Karpas-422 (cell line): ENCODE measurements at regions not wholly inside any gene's neighbourhood (a gene's known extent, or its start where the extent isn't known, plus 50 kb on each side); places are given as distances from the start of the nearest gene placed in this dataset.

ENCODE experiments used
- DNase-seq: peaks from one replicate; pipeline ENCODE4 v3.0.0-alpha.2; 2015
- H2AFZ ChIP-seq: fragments of 200-600 bp; sonication (generic); 2 replicates; pipeline ENCODE4 v1.6.1; 2014; ENCODE audit warnings: antibody characterized with exemption, low read length, mixed read lengths
- H3K27ac ChIP-seq: fragments of 200-600 bp; sonication (generic); 2 replicates; pipeline ENCODE4 v1.5.1; 2014; ENCODE audit warnings: mild to moderate bottlenecking, low read length, moderate library complexity
- H3K27me3 ChIP-seq: fragments of 200-600 bp; sonication (generic); 2 replicates; pipeline ENCODE4 v1.6.1; 2014; ENCODE audit warnings: low read length, mixed read lengths
- H3K36me3 ChIP-seq: fragments of 200-600 bp; sonication (generic); 2 replicates; pipeline ENCODE4 v1.6.1; 2014; ENCODE audit warnings: low read length, mixed read lengths; ENCODE audit not compliant: insufficient read depth
- H3K4me1 ChIP-seq: fragments of 200-600 bp; sonication (generic); 2 replicates; pipeline ENCODE4 v1.6.1; 2014; ENCODE audit warnings: mild to moderate bottlenecking, low read length, mixed read lengths
- H3K4me2 ChIP-seq: fragments of 200-600 bp; sonication (generic); 2 replicates; pipeline ENCODE4 v1.6.1; 2014; ENCODE audit warnings: low read length, low read depth, mild to moderate bottlenecking; ENCODE audit not compliant: poor library complexity, severe bottlenecking
- H3K4me3 ChIP-seq: fragments of 200-600 bp; sonication (generic); 2 replicates; pipeline ENCODE4 v1.5.1; 2014; ENCODE audit warnings: mild to moderate bottlenecking, antibody characterized with exemption, low read length, mixed read lengths
- H3K79me2 ChIP-seq: fragments of 200-600 bp; sonication (generic); 2 replicates; pipeline ENCODE4 v1.6.1; 2014; ENCODE audit warnings: mild to moderate bottlenecking, low read length, mixed read lengths
- H3K9ac ChIP-seq: fragments of 200-600 bp; sonication (generic); 2 replicates; pipeline ENCODE4 v1.6.0; 2014; ENCODE audit warnings: low read length
- H3K9me2 ChIP-seq: fragments of 200-600 bp; sonication (generic), shearing (Covaris generic); replicated peaks from 2 replicates; pipeline ENCODE4 v1.6.0; 2014; ENCODE audit warnings: mild to moderate bottlenecking, low read length, moderate library complexity; ENCODE audit not compliant: insufficient read depth
- H3K9me3 ChIP-seq: fragments of 300-700, 200-600 bp; sonication (generic); 2 replicates; pipeline ENCODE4 v1.6.1; 2014; ENCODE audit warnings: low read length, mixed read lengths
- H4K20me1 ChIP-seq: fragments of 200-600 bp; sonication (generic); 2 replicates; pipeline ENCODE4 v1.6.1; 2014; ENCODE audit warnings: mild to moderate bottlenecking, antibody characterized with exemption, low read length, low read depth; ENCODE audit not compliant: insufficient read depth

GRCh38 chr2:139478165-139478914 is 698.1 kb upstream of the NXPH2 start:
- H3K79me2 ChIP-seq, result no peaks in the 10 kb centered on the region
- DNase-seq, result no peak
- H3K27me3 ChIP-seq, result no peaks in the 10 kb centered on the region
- peaks cover 24% of the 10 kb centered on the region for H3K9me3 ChIP-seq
- H3K4me3 ChIP-seq, result no peak overlapping the region
- H3K4me2 ChIP-seq, result no peak overlapping the region
- H3K9ac ChIP-seq, result no peak overlapping the region
- H4K20me1 ChIP-seq, result no peaks in the 10 kb centered on the region
- H2AFZ ChIP-seq, result no peak overlapping the region
- no peaks in the 10 kb centered on the region for H3K36me3 ChIP-seq
- no peak overlapping the region for H3K27ac ChIP-seq
- H3K9me2 ChIP-seq, result no peaks in the 10 kb centered on the region
- no peaks in the 10 kb centered on the region for H3K4me1 ChIP-seq

GRCh38 chr2:139477618-139478017 is 697.4 kb upstream of the NXPH2 start:
- Histone ChIP-seq H3K79me2 (no peaks in the 10 kb centered on the region), H3K4me1 (no peaks in the 10 kb centered on the region), H3K27ac (no peak overlapping the region), H4K20me1 (no peaks in the 10 kb centered on the region), H3K36me3 (no peaks in the 10 kb centered on the region), H3K27me3 (no peaks in the 10 kb centered on the region), H3K9me3 (peaks cover 27% of the 10 kb centered on the region), H3K9me2 (no peaks in the 10 kb centered on the region), H3K9ac (no peak overlapping the region), H3K4me2 (no peak overlapping the region), H2AFZ (no peak overlapping the region), H3K4me3 (no peak overlapping the region)
- no peak for DNase-seq

- Histone ChIP-seq H3K27me3 (no peaks in the 10 kb centered on the region), H3K79me2 (no peaks in the 10 kb centered on the region), H4K20me1 (no peaks in the 10 kb centered on the region), H3K9ac (no peak overlapping the region), H3K9me2 (no peaks in the 10 kb centered on the region), H3K4me1 (no peaks in the 10 kb centered on the region), H2AFZ (no peak overlapping the region), H3K4me2 (no peak overlapping the region), H3K27ac (no peak overlapping the region), H3K9me3 (peaks cover 28% of the 10 kb centered on the region), H3K4me3 (no peak overlapping the region), H3K36me3 (no peaks in the 10 kb centered on the region)
- DNase-seq, result no peak
These were observed 689.8 kb upstream of the NXPH2 start for GRCh38 chr2:139469985-139470384.

GRCh38 chr2:139465789-139466188 is 685.6 kb upstream of the NXPH2 start:
- DNase-seq, result no peak
- no peak overlapping the region for H3K9ac ChIP-seq
- no peaks in the 10 kb centered on the region for H3K9me2 ChIP-seq
- H3K4me2 ChIP-seq, result no peak overlapping the region
- no peaks in the 10 kb centered on the region for H3K36me3 ChIP-seq
- H3K4me1 ChIP-seq, result no peaks in the 10 kb centered on the region
- H3K27me3 ChIP-seq, result no peaks in the 10 kb centered on the region
- no peaks in the 10 kb centered on the region for H3K79me2 ChIP-seq
- no peak overlapping the region for H2AFZ ChIP-seq
- no peaks in the 10 kb centered on the region for H4K20me1 ChIP-seq
- H3K4me3 ChIP-seq, result no peak overlapping the region
- peaks cover 20% of the 10 kb centered on the region for H3K9me3 ChIP-seq
- H3K27ac ChIP-seq, result no peak overlapping the region

GRCh38 chr2:139457873-139458272 is 677.7 kb upstream of the NXPH2 start:
- no peaks in the 10 kb centered on the region for H4K20me1 ChIP-seq
- H3K36me3 ChIP-seq, result no peaks in the 10 kb centered on the region
- H3K27me3 ChIP-seq, result no peaks in the 10 kb centered on the region
- H3K79me2 ChIP-seq, result no peaks in the 10 kb centered on the region
- H3K27ac ChIP-seq, result no peak overlapping the region
- H3K9me2 ChIP-seq, result no peaks in the 10 kb centered on the region
- DNase-seq, result no peak
- H3K9ac ChIP-seq, result no peak overlapping the region
- no peak overlapping the region for H3K4me3 ChIP-seq
- H3K9me3 ChIP-seq, result peaks cover 35% of the 10 kb centered on the region
- H3K4me1 ChIP-seq, result no peaks in the 10 kb centered on the region
- H3K4me2 ChIP-seq, result no peak overlapping the region
- H2AFZ ChIP-seq, result no peak overlapping the region

- no peak overlapping the region for H2AFZ ChIP-seq
- no peaks in the 10 kb centered on the region for H3K9me2 ChIP-seq
- no peaks in the 10 kb centered on the region for H3K36me3 ChIP-seq
These were observed 674.1 kb upstream of the NXPH2 start for GRCh38 chr2:139454251-139454650.

GRCh38 chr2:139439100-139439499 is 658.9 kb upstream of the NXPH2 start:
- Histone ChIP-seq H4K20me1 (no peaks in the 10 kb centered on the region), H3K9me2 (no peaks in the 10 kb centered on the region), H3K36me3 (no peaks in the 10 kb centered on the region), H3K9me3 (peaks cover 20% of the 10 kb centered on the region; the same call in 1 of the 2 replicates), H3K27ac (no peak overlapping the region), H3K4me3 (no peak overlapping the region), H3K4me2 (no peak overlapping the region), H3K4me1 (no peaks in the 10 kb centered on the region), H2AFZ (no peak overlapping the region), H3K27me3 (no peaks in the 10 kb centered on the region), H3K79me2 (no peaks in the 10 kb centered on the region), H3K9ac (no peak overlapping the region)
- DNase-seq, result no peak

More at GRCh38 chr2:139454251-139454650, 674.1 kb upstream of the NXPH2 start:
- H3K9ac ChIP-seq, result no peak overlapping the region
- H3K4me1 ChIP-seq, result no peaks in the 10 kb centered on the region
- peaks cover 34% of the 10 kb centered on the region for H3K9me3 ChIP-seq
- no peak overlapping the region for H3K4me3 ChIP-seq
- no peaks in the 10 kb centered on the region for H3K27me3 ChIP-seq
- no peaks in the 10 kb centered on the region for H3K79me2 ChIP-seq
- no peak overlapping the region for H3K4me2 ChIP-seq
- DNase-seq, result no peak
- H4K20me1 ChIP-seq, result no peaks in the 10 kb centered on the region
- H3K27ac ChIP-seq, result no peak overlapping the region

GRCh38 chr2:139438478-139438877 is 658.3 kb upstream of the NXPH2 start:
- no peaks in the 10 kb centered on the region for H4K20me1 ChIP-seq
- H2AFZ ChIP-seq, result no peak overlapping the region
- H3K9me3 ChIP-seq, result peaks cover 20% of the 10 kb centered on the region; the same call in 1 of the 2 replicates
- H3K4me2 ChIP-seq, result no peak overlapping the region
- no peak overlapping the region for H3K27ac ChIP-seq
- H3K9ac ChIP-seq, result no peak overlapping the region
- H3K36me3 ChIP-seq, result no peaks in the 10 kb centered on the region
- H3K4me1 ChIP-seq, result no peaks in the 10 kb centered on the region
- no peaks in the 10 kb centered on the region for H3K79me2 ChIP-seq
- no peaks in the 10 kb centered on the region for H3K27me3 ChIP-seq
- no peaks in the 10 kb centered on the region for H3K9me2 ChIP-seq
- DNase-seq, result no peak
- H3K4me3 ChIP-seq, result no peak overlapping the region
